BLaER1 treated with 17β-estradiol and CSF1 and Interleukin-3, amounts not matched to agents 10 nM and 100 nM (cell line): ENCODE measurements at regions not wholly inside any gene's neighbourhood (a gene's known extent, or its start where the extent isn't known, plus 50 kb on each side); places are given as distances from the start of the nearest gene placed in this dataset.
"Not testable (repeated sequence)": the region's sequence is repeated elsewhere in the genome, so short reads cannot be mapped to it uniquely, and the experiment has no call there.

Experiments
- H3K27ac ChIP-seq, 11 experiments: shearing (Covaris generic); formaldehyde crosslinking; 2 replicates each; pipeline ENCODE4 v1.8.1; 2022
- H3K27me3 ChIP-seq, 11 experiments: shearing (Covaris generic); formaldehyde crosslinking; 2 replicates each; pipeline ENCODE4 v1.8.1; 2022
- H3K36me3 ChIP-seq, 11 experiments: shearing (Covaris generic); formaldehyde crosslinking; 2 replicates each; pipeline ENCODE4 v1.8.1; 2022
- H3K4me1 ChIP-seq, 10 experiments: shearing (Covaris generic); formaldehyde crosslinking; 2 replicates each; pipeline ENCODE4 v1.8.1; 2022
- H3K4me2 ChIP-seq, 11 experiments: shearing (Covaris generic); formaldehyde crosslinking; 2 replicates each; pipeline ENCODE4 v1.8.1; 2022
- H3K4me3 ChIP-seq, 10 experiments: shearing (Covaris generic); formaldehyde crosslinking; 2 replicates each; pipeline ENCODE4 v1.8.1; 2022
- H3K9ac ChIP-seq, 11 experiments: shearing (Covaris generic); formaldehyde crosslinking; 2 replicates each; pipeline ENCODE4 v1.8.1; 2022
- H3K9me3 ChIP-seq, 11 experiments: shearing (Covaris generic); formaldehyde crosslinking; replicated peaks in 1 of 11; 2 replicates each; pipeline ENCODE4 v1.8.1; 2022
- H4K20me1 ChIP-seq, 11 experiments: shearing (Covaris generic); formaldehyde crosslinking; 2 replicates each; pipeline ENCODE4 v1.8.1; 2022
- Cebpa-rat ChIP-seq, 11 experiments: shearing (Covaris generic); IDR thresholded peaks; 2 replicates each; pipeline ENCODE4 v1.8.1; 2022

- H3K27ac ChIP-seq: no peak overlapping the region
- no peaks in the 10 kb centered on the region; a peak in 1 of 22 replicates for H3K9me3 ChIP-seq
- no peak overlapping the region for H3K4me3 ChIP-seq
- H3K4me1 ChIP-seq: peaks cover 9 to 17% (median 12%) of the 10 kb centered on the region in 10 experiments
- no peaks in the 10 kb centered on the region for H3K36me3 ChIP-seq
- H3K9ac ChIP-seq: no peak overlapping the region
- no peaks in the 10 kb centered on the region for H3K27me3 ChIP-seq
- H3K4me2 ChIP-seq: no peak overlapping the region
- TF ChIP-seq Cebpa-rat (IDR thresholded peaks at IDR 0.05): no peak
- H4K20me1 ChIP-seq: no peaks in the 10 kb centered on the region
Measured at GRCh38 chr19:29045679-29046254, 167.2 kb downstream of the UQCRFS1 start.

GRCh38 chr19:29044037-29044436 is 168.9 kb downstream of the UQCRFS1 start:
- no peak overlapping the region for H3K9ac ChIP-seq
- TF ChIP-seq Cebpa-rat (IDR thresholded peaks at IDR 0.05): no peak

GRCh38 chr19:29042450-29042849 is 170.5 kb downstream of the UQCRFS1 start:
- no peak overlapping the region for H3K9ac ChIP-seq
- H3K36me3 ChIP-seq: no peaks in the 10 kb centered on the region
- TF ChIP-seq Cebpa-rat (IDR thresholded peaks at IDR 0.05): no peak
- H3K27me3 ChIP-seq: no peaks in the 10 kb centered on the region
- no peak overlapping the region for H3K4me2 ChIP-seq
- H3K9me3 ChIP-seq: no peaks in the 10 kb centered on the region; a peak in 1 of 22 replicates
- H3K4me3 ChIP-seq: no peak overlapping the region
- H4K20me1 ChIP-seq: no peaks in the 10 kb centered on the region; a peak in 1 of 22 replicates
- peaks cover 13 to 24% (median 19%) of the 10 kb centered on the region in 10 experiments for H3K4me1 ChIP-seq
- H3K27ac ChIP-seq: no peak overlapping the region

More at GRCh38 chr19:29044037-29044436, 168.9 kb downstream of the UQCRFS1 start:
- H3K4me1 ChIP-seq: peaks cover 13 to 24% (median 19%) of the 10 kb centered on the region in 10 experiments
- H4K20me1 ChIP-seq: no peaks in the 10 kb centered on the region
- H3K9me3 ChIP-seq: no peaks in the 10 kb centered on the region; a peak in 1 of 22 replicates
- H3K4me2 ChIP-seq: no peak overlapping the region
- no peaks in the 10 kb centered on the region for H3K27me3 ChIP-seq
- no peak overlapping the region for H3K27ac ChIP-seq
- H3K36me3 ChIP-seq: no peaks in the 10 kb centered on the region
- no peak overlapping the region for H3K4me3 ChIP-seq

GRCh38 chr19:29040951-29041350 is 172.0 kb downstream of the UQCRFS1 start:
- Histone ChIP-seq H3K27ac (peak overlapping the region in 3 of 11 experiments; percentile 11 to 31 (median 19); a peak in 3 of 22 replicates), H3K36me3 (no peaks in the 10 kb centered on the region), H3K4me3 (peak overlapping the region in 7 of 10 experiments; percentile 12 to 49 (median 20); a peak in 9 of 20 replicates), H3K9ac (peak overlapping the region in 9 of 11 experiments; percentile 0 to 34 (median 21); a peak in 4 of 22 replicates), H3K4me2 (peak overlapping the region; percentile 62 to 80 (median 76)), H3K9me3 (no peaks in the 10 kb centered on the region; a peak in 1 of 22 replicates), H3K4me1 (peaks cover 13 to 23% (median 19%) of the 10 kb centered on the region in 10 experiments), H3K27me3 (no peaks in the 10 kb centered on the region), H4K20me1 (no peaks in the 10 kb centered on the region; a peak in 1 of 22 replicates)
- no peak for TF ChIP-seq Cebpa-rat (IDR thresholded peaks at IDR 0.05)

- Histone ChIP-seq H3K9ac (no peak overlapping the region), H3K27me3 (no peaks in the 10 kb centered on the region), H3K27ac (no peak overlapping the region), H3K9me3 (no peaks in the 10 kb centered on the region; a peak in 1 of 22 replicates), H4K20me1 (no peaks in the 10 kb centered on the region; a peak in 1 of 22 replicates), H3K36me3 (no peaks in the 10 kb centered on the region), H3K4me2 (peak overlapping the region in 10 of 11 experiments; percentile 62 to 80 (median 76); a peak in 21 of 22 replicates), H3K4me1 (peaks cover 13 to 21% (median 19%) of the 10 kb centered on the region in 10 experiments), H3K4me3 (no peak overlapping the region)
- no peak for TF ChIP-seq Cebpa-rat (IDR thresholded peaks at IDR 0.05)
Measured at GRCh38 chr19:29040292-29040691, 172.7 kb downstream of the UQCRFS1 start.

- not testable (repeated sequence) for H3K9ac ChIP-seq, H3K4me2 ChIP-seq, H3K36me3 ChIP-seq, H3K27ac ChIP-seq, H3K9me3 ChIP-seq, H4K20me1 ChIP-seq, H3K4me3 ChIP-seq, H3K27me3 ChIP-seq
- peaks cover 13 to 21% (median 19%) of the 10 kb centered on the region in 10 experiments for H3K4me1 ChIP-seq
Measured at GRCh38 chr19:29039036-29039435, 173.9 kb downstream of the UQCRFS1 start.

GRCh38 chr19:29031216-29031615 is 181.7 kb downstream of the UQCRFS1 start:
- no peak for TF ChIP-seq Cebpa-rat (IDR thresholded peaks at IDR 0.05)
- H3K9me3 ChIP-seq: no peaks in the 10 kb centered on the region
- H3K27ac ChIP-seq: no peak overlapping the region
- no peaks in the 10 kb centered on the region for H3K4me1 ChIP-seq
- no peak overlapping the region for H3K9ac ChIP-seq
- H3K4me2 ChIP-seq: no peak overlapping the region
- no peaks in the 10 kb centered on the region; a peak in 1 of 22 replicates for H4K20me1 ChIP-seq
- no peaks in the 10 kb centered on the region for H3K27me3 ChIP-seq
- no peak overlapping the region for H3K4me3 ChIP-seq
- no peaks in the 10 kb centered on the region for H3K36me3 ChIP-seq

- Histone ChIP-seq H3K27ac (no peak overlapping the region), H3K4me1 (no peaks in the 10 kb centered on the region), H4K20me1 (no peaks in the 10 kb centered on the region; a peak in 1 of 22 replicates), H3K27me3 (no peaks in the 10 kb centered on the region), H3K9ac (no peak overlapping the region), H3K36me3 (no peaks in the 10 kb centered on the region), H3K4me2 (no peak overlapping the region), H3K9me3 (no peaks in the 10 kb centered on the region), H3K4me3 (no peak overlapping the region)
- TF ChIP-seq Cebpa-rat (IDR thresholded peaks at IDR 0.05): no peak
Measured at GRCh38 chr19:29029268-29029958, 183.5 kb downstream of the UQCRFS1 start.

- Histone ChIP-seq H4K20me1 (no peaks in the 10 kb centered on the region; a peak in 1 of 22 replicates), H3K9me3 (no peaks in the 10 kb centered on the region), H3K9ac (no peak overlapping the region), H3K27ac (no peak overlapping the region), H3K4me1 (no peaks in the 10 kb centered on the region), H3K36me3 (no peaks in the 10 kb centered on the region), H3K4me3 (no peak overlapping the region), H3K4me2 (no peak overlapping the region), H3K27me3 (no peaks in the 10 kb centered on the region)
- TF ChIP-seq Cebpa-rat (IDR thresholded peaks at IDR 0.05): no peak
Measured at GRCh38 chr19:29022599-29022998, 190.4 kb downstream of the UQCRFS1 start.
